Iris pigment epithelial cell (primary cell): ENCODE measurements at regions not wholly inside any gene's neighbourhood (a gene's known extent, or its start where the extent isn't known, plus 50 kb on each side); places are given as distances from the start of the nearest gene placed in this dataset.

Source experiments
- DNase-seq: peaks from one replicate; pipeline ENCODE4 v3.0.0-alpha.2; 2011; ENCODE audit warnings: low read depth

- DNase-seq, result no peak
Observed at GRCh38 chr15:46713045-46713444, 1004.3 kb upstream of the SEMA6D start.

GRCh38 chr15:46714950-46715349, 1002.4 kb upstream of the SEMA6D start:
- no peak for DNase-seq

- DNase-seq, result no peak
Observed at GRCh38 chr15:46723308-46723707, 994.0 kb upstream of the SEMA6D start.

- no peak for DNase-seq
Observed at GRCh38 chr15:46732060-46732459, 985.2 kb upstream of the SEMA6D start.

- no peak for DNase-seq
Observed at GRCh38 chr15:46735115-46735514, 982.2 kb upstream of the SEMA6D start.

- DNase-seq, result no peak
Observed at GRCh38 chr15:46751303-46751702, 966.0 kb upstream of the SEMA6D start.

- DNase-seq, result no peak
Observed at GRCh38 chr15:46753946-46754345, 963.4 kb upstream of the SEMA6D start.

GRCh38 chr15:46763091-46763490, 954.2 kb upstream of the SEMA6D start:
- no peak for DNase-seq

- DNase-seq, result no peak
Observed at GRCh38 chr15:46764851-46765250, 952.5 kb upstream of the SEMA6D start.

- DNase-seq, result no peak
Observed at GRCh38 chr15:46766021-46766420, 951.3 kb upstream of the SEMA6D start.

- DNase-seq, result no peak
Observed at GRCh38 chr15:46768287-46768686, 949.0 kb upstream of the SEMA6D start.

GRCh38 chr15:46773016-46773415, 944.3 kb upstream of the SEMA6D start:
- no peak for DNase-seq

GRCh38 chr15:46778876-46779275, 938.4 kb upstream of the SEMA6D start:
- no peak for DNase-seq

GRCh38 chr15:46786590-46787285, 930.6 kb upstream of the SEMA6D start:
- no peak for DNase-seq

- DNase-seq, result no peak
Observed at GRCh38 chr15:46795685-46796084, 921.6 kb upstream of the SEMA6D start.

- no peak for DNase-seq
Observed at GRCh38 chr15:46808834-46809233, 908.5 kb upstream of the SEMA6D start.

GRCh38 chr15:46815240-46815639, 902.1 kb upstream of the SEMA6D start:
- no peak for DNase-seq

GRCh38 chr15:46815765-46816164, 901.5 kb upstream of the SEMA6D start:
- DNase-seq, result no peak

- DNase-seq, result no peak
Observed at GRCh38 chr15:46848704-46849103, 868.6 kb upstream of the SEMA6D start.

GRCh38 chr15:46853600-46853999, 863.7 kb upstream of the SEMA6D start:
- no peak for DNase-seq

- no peak for DNase-seq
Observed at GRCh38 chr15:46854564-46854963, 862.7 kb upstream of the SEMA6D start.

GRCh38 chr15:46855388-46855787, 861.9 kb upstream of the SEMA6D start:
- no peak for DNase-seq

- DNase-seq, result no peak
Observed at GRCh38 chr15:46856839-46857502, 860.3 kb upstream of the SEMA6D start.

- DNase-seq, result no peak
Observed at GRCh38 chr15:46858150-46858549, 859.2 kb upstream of the SEMA6D start.
